ENCODE measurements at regions not wholly inside any gene's neighbourhood (a gene's known extent, or its start where the extent isn't known, plus 50 kb on each side); places are given as distances from the start of the nearest gene placed in this dataset.

- no peak for DNase-seq (ENCODE audit: low spot score)
These were observed 223.7 kb upstream of the AJAP1 start for GRCh38 chr1:4430406-4431365.

- DNase-seq (ENCODE audit: low spot score), result no peak
These were observed 222.9 kb upstream of the AJAP1 start for GRCh38 chr1:4431491-4431890.

DNA sequence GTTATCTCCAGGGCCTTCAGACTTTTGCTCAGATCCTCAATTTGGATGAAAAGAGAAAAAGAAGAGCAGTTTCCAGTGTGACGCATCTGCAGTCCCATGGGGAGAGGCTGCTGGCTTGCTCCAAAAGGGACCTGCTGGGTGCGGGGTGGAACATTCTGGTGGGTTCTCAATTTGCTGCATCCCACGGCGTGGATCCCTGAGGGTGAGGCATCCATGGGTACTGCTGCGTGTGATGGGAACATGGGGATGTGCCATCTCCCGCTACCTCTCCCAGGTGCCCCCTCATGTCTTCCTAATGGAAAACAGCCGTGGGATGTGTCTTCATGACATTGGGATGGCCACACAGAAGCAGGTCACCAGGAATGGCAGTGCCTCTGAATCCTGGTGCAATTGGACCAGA is 221.3 kb upstream of the AJAP1 start:
- no peak for DNase-seq (ENCODE audit: low spot score)

DNA sequence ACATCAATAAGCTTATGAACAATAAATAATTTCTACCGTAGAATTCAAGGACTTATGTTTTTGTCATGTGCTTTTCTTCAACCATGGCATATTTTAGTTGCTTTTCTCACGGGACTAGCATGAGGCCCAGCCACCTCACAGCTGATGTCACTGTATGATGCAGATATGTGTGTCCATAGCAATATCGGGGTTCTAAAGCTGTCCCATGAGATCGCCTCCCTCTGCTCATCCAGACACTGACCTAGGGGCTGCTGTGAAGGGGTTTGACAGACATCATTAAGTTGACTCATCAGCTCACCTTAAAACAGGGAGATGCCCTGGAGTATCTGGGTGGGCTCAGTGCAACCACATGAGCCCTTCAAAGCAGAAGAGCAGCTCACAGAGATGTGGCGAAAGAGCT is 210.3 kb upstream of the AJAP1 start:
- DNase-seq (ENCODE audit: low spot score), result no peak

DNA sequence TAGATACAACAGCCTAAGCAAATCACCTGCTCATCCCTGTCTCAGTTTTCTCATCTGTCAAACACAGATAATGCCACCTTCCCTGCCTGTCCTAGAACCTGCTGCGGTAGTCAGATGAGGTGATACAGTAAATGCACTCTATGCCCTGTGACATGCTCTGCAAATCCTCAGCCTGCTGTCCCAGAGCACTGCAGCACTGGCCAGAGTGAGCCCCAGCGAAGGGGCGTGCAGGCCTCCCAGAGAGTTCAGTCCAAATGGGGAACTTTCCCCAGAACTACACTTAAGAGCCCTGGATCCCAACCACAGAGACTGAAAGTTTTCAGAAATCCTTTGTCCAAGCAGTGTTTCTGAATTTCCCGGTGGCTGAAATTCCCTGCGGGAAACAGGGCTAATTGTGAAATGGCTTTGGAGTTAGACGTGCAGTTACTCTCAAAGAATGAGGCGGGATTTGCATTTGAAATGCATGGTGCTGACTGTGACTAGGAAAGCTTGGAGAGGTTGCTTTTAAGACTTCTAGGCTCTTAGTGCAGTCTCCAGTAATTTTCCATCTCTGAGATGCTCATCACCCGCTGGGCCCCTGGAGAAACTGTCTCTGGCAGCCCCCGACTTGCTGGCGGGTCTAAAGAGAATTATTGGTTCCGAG is 206.5 kb upstream of the AJAP1 start:
- no peak for DNase-seq (ENCODE audit: low spot score)

GRCh38 chr1:4449972-4450371 is 204.4 kb upstream of the AJAP1 start:
- DNase-seq (ENCODE audit: low spot score), result no peak

DNA sequence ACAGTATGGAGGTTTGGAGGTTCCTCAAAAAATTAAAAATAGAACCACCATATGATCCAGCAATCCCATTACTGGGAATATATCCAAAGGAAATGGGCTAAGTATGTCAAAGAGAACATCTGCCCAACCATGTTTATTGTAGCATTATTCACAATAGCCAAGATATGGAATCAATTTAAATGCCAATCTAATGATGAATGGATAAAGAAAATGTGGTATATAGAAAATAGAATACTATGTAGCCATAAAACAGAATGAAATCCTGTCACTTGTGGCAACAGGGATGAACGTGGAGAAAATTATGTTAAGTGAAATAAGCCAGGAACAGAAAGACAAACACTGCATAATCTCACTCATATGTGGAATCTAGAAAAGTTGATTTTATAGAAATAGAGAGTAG is 201.7 kb upstream of the AJAP1 start:
- DNase-seq (ENCODE audit: low spot score), result no peak

GRCh38 chr1:4460052-4460451 is 194.4 kb upstream of the AJAP1 start:
- no peak for DNase-seq (ENCODE audit: low spot score)

DNA sequence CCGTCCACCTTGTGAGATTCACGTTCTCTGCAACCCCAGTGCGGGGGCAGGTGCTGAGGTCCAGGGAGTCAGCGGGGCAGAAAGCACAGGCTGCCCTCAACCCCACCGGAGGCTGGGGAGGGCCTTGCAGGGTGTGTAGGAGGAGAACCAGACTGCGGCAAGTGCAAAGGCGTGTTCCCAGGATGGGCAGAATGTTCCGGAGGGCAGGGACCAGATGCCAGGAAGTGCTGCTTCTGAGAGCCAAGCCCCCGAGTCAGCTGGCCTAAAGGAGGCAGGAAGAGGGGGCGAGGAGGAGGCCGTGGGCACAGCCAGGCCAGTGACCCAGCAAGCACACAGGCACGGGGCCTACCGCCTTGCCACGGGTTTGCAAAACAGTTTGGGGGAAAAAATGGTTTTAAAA is 193.8 kb upstream of the AJAP1 start:
- DNase-seq (ENCODE audit: low spot score), result no peak

DNA sequence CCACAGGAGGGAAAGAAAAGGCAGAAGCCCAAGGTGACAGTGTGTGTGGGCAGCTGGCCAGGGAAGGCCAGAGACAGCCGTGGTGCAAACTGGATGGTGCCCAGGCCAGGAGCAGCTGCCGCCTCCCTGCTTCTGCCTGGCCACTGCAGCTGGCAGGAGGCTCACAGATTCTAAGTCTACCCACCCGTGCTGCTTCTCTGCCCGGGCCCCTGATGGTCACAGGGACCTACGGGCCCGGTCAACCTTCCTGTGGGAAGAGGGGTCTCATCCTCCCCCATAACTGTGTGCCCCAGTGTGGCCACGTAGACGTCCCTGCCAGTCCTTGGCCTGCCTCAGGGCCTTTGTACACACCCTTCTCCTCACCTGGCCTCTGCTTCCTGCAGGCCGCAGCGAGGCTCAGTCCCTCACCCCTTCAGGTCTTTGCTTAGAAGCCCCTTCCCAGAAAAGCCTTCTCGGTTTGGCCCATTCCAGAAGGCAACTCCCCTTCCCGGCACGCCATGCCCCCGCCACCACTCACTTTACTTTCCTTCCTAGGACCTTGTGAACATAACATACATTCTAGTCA is 192.6 kb upstream of the AJAP1 start:
- DNase-seq (ENCODE audit: low spot score), result no peak

GRCh38 chr1:4462831-4463484 is 191.5 kb upstream of the AJAP1 start:
- no peak for DNase-seq (ENCODE audit: low spot score)

DNA sequence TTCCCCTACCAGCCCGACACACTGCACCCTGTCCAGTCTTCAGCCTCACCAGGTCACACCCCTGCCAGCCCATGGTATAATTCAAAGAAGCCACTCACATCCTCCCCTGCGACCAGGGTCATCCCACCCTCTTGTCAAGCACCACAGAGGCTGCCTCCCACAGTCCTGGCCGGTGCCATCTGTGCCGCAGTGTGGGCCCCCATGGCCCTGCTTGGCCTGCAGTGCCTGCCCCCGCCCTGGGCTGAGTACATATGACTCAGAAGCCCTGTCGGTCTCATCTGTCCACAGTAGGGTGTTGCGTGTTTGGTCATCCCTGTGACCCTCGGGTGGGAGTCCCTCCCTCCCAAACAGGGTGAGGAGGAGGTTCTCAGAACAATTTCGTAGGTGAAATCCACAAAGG is 190.8 kb upstream of the AJAP1 start:
- DNase-seq (ENCODE audit: low spot score), result no peak

- DNase-seq (ENCODE audit: low spot score), result no peak
These were observed 189.9 kb upstream of the AJAP1 start for GRCh38 chr1:4464478-4464877.

DNA sequence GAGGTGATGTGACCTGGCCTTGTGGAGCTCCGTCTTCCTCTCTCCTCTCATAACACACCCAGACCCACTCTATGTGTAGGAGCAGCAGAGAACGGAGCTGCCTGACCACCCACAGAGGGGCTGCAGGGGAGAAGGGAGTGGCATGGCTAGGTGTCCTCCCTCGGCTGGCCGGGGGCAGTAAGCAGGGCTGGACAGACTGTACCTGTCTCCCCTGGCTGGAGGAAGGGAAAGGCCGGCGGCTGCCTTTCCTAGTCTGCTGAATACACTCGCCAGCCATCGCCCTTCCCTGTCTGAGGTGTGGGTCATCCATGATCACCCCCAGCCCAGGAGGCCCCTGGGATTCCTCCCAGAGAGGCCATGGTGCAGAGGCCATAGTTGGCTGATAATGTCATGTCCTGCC is 187.2 kb upstream of the AJAP1 start:
- no peak for DNase-seq (ENCODE audit: low spot score)

GRCh38 chr1:4468386-4468785 is 186.0 kb upstream of the AJAP1 start:
- no peak for DNase-seq (ENCODE audit: low spot score)

DNA sequence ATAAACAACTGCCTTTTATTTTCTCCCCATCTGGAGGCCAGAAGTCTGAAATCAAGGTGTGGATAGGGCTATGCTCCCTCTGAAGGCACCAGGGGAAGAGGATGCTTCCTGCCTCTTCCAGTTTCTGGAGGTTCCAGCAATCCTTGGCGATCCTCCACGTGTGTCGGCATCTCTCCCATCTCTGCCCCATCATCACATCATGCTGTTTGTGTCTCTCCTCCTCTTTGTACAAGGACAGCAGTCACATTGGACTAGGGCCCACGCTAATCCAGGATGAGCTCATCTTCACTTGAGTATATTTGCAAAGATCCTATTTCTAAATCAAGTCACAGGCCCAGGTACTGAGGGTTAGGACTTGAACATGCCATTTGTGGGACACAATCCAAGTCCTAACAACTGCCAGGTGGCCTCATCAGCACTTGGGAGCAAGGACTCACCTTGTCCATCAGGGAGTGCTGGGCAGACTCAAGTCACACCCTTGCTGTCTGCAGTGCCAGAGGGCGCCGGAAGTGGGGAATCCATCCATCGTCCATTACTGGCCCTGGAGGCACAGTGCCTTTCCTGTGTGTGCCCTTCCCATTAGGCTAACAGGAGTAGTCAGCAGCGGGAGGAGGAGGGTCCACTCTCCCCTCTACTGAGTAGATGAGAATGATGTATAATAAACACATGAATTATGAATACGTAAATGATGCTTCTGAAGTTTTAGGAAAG is 185.4 kb upstream of the AJAP1 start:
- DNase-seq (ENCODE audit: low spot score), result no peak

- DNase-seq (ENCODE audit: low spot score), result no peak
These were observed 178.0 kb upstream of the AJAP1 start for GRCh38 chr1:4476394-4476793.

- no peak for DNase-seq (ENCODE audit: low spot score)
These were observed 173.0 kb upstream of the AJAP1 start for GRCh38 chr1:4481451-4481850.

- DNase-seq (ENCODE audit: low spot score), result no peak
These were observed 171.9 kb upstream of the AJAP1 start for GRCh38 chr1:4482526-4482925.

DNA sequence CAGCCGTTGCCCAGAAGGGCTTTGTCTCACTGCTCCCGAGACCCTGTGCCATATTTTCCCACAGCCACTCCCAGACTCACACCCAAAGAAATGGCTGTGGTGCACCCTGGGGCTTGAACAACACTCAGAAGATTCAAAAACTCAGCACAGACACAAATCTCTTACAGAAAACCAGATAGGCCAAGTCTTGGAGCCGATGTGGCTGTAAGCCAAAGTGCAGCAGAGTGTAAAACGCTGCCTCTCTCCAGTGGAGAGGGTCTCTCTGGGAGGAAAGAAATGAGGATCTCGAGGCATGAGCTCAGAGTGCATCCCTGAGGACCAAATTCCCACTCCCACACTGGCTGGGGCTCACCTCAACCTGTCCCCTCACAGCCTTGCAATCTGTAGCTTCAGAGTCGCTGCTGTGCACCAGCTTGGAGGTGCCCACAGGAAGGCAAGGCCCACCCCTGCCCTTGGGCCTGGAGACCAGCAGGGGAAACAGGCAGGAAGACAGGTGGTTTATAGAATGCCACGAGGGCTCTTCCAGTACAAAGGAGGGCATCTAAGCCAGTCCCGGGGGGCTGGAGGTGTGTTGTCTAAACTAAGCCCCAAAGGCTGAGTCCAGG is 171.3 kb upstream of the AJAP1 start:
- DNase-seq (ENCODE audit: low spot score), result no peak

DNA sequence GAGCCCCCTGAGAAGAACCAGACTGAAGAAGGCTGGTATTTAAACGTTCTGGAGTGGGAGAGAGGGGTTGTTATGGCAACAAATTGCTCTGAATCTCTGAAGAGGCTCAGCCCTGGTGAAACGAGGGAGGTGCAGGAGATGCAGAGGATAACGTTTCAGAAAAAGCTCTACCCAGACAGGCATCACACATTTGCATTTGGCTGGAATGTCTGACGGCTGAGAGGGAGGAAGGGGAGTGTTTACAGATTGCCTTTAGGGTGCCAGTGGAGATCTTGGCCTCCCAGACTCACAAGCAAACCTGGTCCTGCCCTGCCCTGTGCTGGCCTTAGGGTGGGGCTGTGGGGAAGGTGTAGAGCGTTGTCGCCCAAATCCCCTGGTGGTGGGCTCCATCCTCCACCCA is 169.0 kb upstream of the AJAP1 start:
- DNase-seq (ENCODE audit: low spot score), result no peak

DNA sequence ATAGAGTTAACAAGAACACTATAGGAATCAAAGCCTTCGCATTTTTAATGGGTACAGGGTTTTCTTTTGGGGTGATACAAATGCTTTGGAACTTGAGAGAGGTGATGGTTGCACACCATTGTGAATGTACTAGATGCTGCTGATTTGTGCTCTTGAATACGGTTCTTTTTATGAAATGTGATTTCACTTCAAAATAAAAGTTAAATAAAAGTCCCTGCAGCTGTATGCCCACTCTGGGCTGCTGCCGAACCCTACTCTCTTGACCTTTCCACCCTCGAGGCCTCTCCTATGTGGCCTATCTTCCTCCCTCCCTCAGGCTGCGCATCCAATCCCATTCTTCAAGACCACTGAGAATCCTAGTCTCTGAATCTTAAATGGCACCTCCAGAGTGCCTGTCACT is 168.5 kb upstream of the AJAP1 start:
- no peak for DNase-seq (ENCODE audit: low spot score)

All from HuH-7.5 (cell line).